ENCODE measurements at regions not wholly inside any gene's neighbourhood (a gene's known extent, or its start where the extent isn't known, plus 50 kb on each side); places are given as distances from the start of the nearest gene placed in this dataset.

GRCh38 chr6:150806790-150807189 is 58.7 kb upstream of the MTHFD1L start:
- Histone ChIP-seq H3K36me3 (ENCODE audit: control insufficient read depth in 2 of 2, insufficient read depth in 2 of 2, low read length in 1 of 2) (no peaks in the 10 kb centered on the region; a peak in 1 of 4 replicates), H3K9ac (ENCODE audit: control insufficient read depth, insufficient read depth, low read length) (no peak overlapping the region), H3K4me3 (no peak overlapping the region), H3K4me2 (ENCODE audit: control insufficient read depth, insufficient read depth) (no peak overlapping the region), H3K4me1 (ENCODE audit: control insufficient read depth, insufficient read depth, low read length) (no peaks in the 10 kb centered on the region; the same call in 1 of the 2 replicates), H3K27me3 (replicated peaks in 1 of 2; ENCODE audit: control insufficient read depth in 2 of 2, insufficient read depth in 2 of 2, low read length in 1 of 2) (no peaks in the 10 kb centered on the region), H2AFZ (ENCODE audit: control insufficient read depth, low read depth, low read length) (no peak overlapping the region), H3K9me3 (replicated peaks; ENCODE audit: control insufficient read depth, insufficient read depth, low read length) (no peaks in the 10 kb centered on the region), H3K27ac (ENCODE audit: control insufficient read depth, insufficient read depth) (no peak overlapping the region), H4K20me1 (ENCODE audit: control insufficient read depth, insufficient read depth) (no peaks in the 10 kb centered on the region), H3K79me2 (ENCODE audit: control insufficient read depth, insufficient read depth, low read length) (no peaks in the 10 kb centered on the region)
- ChIA-PET POLR2A (no interaction called here), CTCF (interaction anchor here (0.6 kb wide), 1 partner anchor 73 kb away, joined by 3 read pairs; no protein-coding TSS in a partner anchor), RAD21 (ENCODE audit: unreplicated experiment) (interaction anchor here (0.7 kb wide), 1 partner anchor 1044 kb away, joined by 4 read pairs; no protein-coding TSS in a partner anchor), SMC1A (ENCODE audit: uncharacterized antibody, unreplicated experiment) (interaction anchor here (1.8 kb wide), 1 partner anchor 9 kb away, joined by 6 read pairs; no protein-coding TSS in a partner anchor)
- intact Hi-C loops (cut with micrococcal nuclease; ENCODE audit: unreplicated experiment) = no loop called here
- TF ChIP-seq FOXK2 (IDR thresholded peaks at IDR 0.05) = no peak
- TF ChIP-seq ZNF687 (IDR thresholded peaks at IDR 0.05) = no peak
- no peak for TF ChIP-seq SUPT20H (IDR thresholded peaks at IDR 0.05; ENCODE audit: borderline replicate concordance, control insufficient read depth, low read depth, low read length)
- no peak for TF ChIP-seq EP300 (IDR thresholded peaks at IDR 0.05; ENCODE audit: borderline replicate concordance in 1 of 2, control insufficient read depth in 1 of 2, low read depth in 2 of 2, low read length in 2 of 2)
- TF ChIP-seq CBFB (IDR thresholded peaks at IDR 0.05; ENCODE audit: low read depth) = no peak
- no peak for TF ChIP-seq MEF2B (IDR thresholded peaks at IDR 0.05; ENCODE audit: partially characterized antibody, poor library complexity, severe bottlenecking)
- TF ChIP-seq KAT2A (conservative IDR thresholded peaks at IDR 0.05; ENCODE audit: control insufficient read depth, low read depth, low read length) = no peak
- no peak for TF ChIP-seq FOS (IDR thresholded peaks at IDR 0.05; ENCODE audit: borderline replicate concordance, extremely low read depth, insufficient read length)
- no peak for TF ChIP-seq RELA (IDR thresholded peaks at IDR 0.05; ENCODE audit: borderline replicate concordance, partially characterized antibody)
- TF ChIP-seq SREBF2 (IDR thresholded peaks at IDR 0.05; ENCODE audit: low read length) = no peak
- TF ChIP-seq NFXL1 (IDR thresholded peaks at IDR 0.05; ENCODE audit: borderline replicate concordance) = no peak
- no peak for TF ChIP-seq NFIC (IDR thresholded peaks at IDR 0.05; ENCODE audit: low read depth, low read length)
- BruUV-seq (replicated peaks) = no TSS peak
- FAIRE-seq (no peak), DNase-seq (ENCODE audit: low read depth, low spot score) (no peak), ATAC-seq (no peak)
- in situ Hi-C loops (cut with MboI) = no loop called here
- WGBS (ENCODE audit: insufficient coverage, insufficient replicate concordance, low lambda C conversion rate, missing lambda C conversion rate) = 63% methylated on average over 2 of the region's 2 CpGs

Measured in GM12878 (cell line).